Transverse colon (tissue), 4 donors: ENCODE measurements at regions not wholly inside any gene's neighbourhood (a gene's known extent, or its start where the extent isn't known, plus 50 kb on each side); places are given as distances from the start of the nearest gene placed in this dataset.

Experiments
- POLR2A ChIP-seq: fragments of 450-650 bp; IDR thresholded peaks from one replicate; pipeline ENCODE4 v1.6.1; 2016; ENCODE audit warnings: antibody characterized with exemption, mild to moderate bottlenecking, moderate library complexity
- POLR2AphosphoS5 ChIP-seq, 3 donors: sonication (generic); formaldehyde crosslinking; IDR thresholded peaks; one replicate each; pipeline ENCODE4 v1.6.1; 2016; ENCODE audit warnings: antibody characterized with exemption in 3 of 3
- TF ChIP-seq, protein P1 (sequence below), 5 experiments: fragments of 200-600 bp in 3 of 5; fragments of 450-650 bp in 2 of 5; sonication (generic) in 3 of 5; IDR thresholded peaks; 1 replicate in 2 of 5; 2 replicates in 3 of 5; pipeline ENCODE4 v1.5.1; 2016 to 2017; ENCODE audit warnings: antibody characterized with exemption in 5 of 5, inconsistent platforms in 3 of 5, mild to moderate bottlenecking in 2 of 5, moderate library complexity in 1 of 5

DNA sequence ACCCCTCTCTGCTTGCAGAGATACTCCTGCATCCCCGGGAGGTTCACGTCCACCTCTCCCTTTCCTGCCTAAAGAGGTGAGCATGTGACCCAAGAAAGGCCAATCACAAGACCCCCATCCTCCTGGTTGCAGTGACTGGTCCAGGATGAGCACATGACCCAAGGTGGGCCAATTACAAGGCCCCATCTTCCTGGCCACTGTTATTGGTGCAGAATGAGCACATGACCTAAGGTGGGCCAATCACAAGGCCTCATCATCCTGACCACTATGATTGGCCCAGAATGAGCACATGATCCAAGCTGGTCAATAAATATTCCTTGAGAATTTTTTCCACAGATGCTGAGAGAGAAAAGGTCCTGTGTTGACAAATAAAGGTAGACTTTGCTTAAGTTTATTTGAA, 350.7 kb downstream of the EFNB2 start:
- TF ChIP-seq, protein P1, sequence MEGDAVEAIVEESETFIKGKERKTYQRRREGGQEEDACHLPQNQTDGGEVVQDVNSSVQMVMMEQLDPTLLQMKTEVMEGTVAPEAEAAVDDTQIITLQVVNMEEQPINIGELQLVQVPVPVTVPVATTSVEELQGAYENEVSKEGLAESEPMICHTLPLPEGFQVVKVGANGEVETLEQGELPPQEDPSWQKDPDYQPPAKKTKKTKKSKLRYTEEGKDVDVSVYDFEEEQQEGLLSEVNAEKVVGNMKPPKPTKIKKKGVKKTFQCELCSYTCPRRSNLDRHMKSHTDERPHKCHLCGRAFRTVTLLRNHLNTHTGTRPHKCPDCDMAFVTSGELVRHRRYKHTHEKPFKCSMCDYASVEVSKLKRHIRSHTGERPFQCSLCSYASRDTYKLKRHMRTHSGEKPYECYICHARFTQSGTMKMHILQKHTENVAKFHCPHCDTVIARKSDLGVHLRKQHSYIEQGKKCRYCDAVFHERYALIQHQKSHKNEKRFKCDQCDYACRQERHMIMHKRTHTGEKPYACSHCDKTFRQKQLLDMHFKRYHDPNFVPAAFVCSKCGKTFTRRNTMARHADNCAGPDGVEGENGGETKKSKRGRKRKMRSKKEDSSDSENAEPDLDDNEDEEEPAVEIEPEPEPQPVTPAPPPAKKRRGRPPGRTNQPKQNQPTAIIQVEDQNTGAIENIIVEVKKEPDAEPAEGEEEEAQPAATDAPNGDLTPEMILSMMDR (IDR thresholded peaks at IDR 0.05) = no peak
- TF ChIP-seq POLR2AphosphoS5 (IDR thresholded peaks at IDR 0.05) (no peak), POLR2A (no peak)
